GM19025 (cell line): ENCODE measurements at regions not wholly inside any gene's neighbourhood (a gene's known extent, or its start where the extent isn't known, plus 50 kb on each side); places are given as distances from the start of the nearest gene placed in this dataset.
"Not testable (repeated sequence)": the region's sequence is repeated elsewhere in the genome, so short reads cannot be mapped to it uniquely, and the experiment has no call there.

Source experiments
- ATAC-seq: cut with Tn5 transposase; IDR thresholded peaks from one replicate; pipeline ENCODE4 v1.9.1; 2021; ENCODE audit warnings: mild to moderate bottlenecking, low read depth, moderate library complexity; ENCODE audit not compliant: unreplicated experiment

DNA sequence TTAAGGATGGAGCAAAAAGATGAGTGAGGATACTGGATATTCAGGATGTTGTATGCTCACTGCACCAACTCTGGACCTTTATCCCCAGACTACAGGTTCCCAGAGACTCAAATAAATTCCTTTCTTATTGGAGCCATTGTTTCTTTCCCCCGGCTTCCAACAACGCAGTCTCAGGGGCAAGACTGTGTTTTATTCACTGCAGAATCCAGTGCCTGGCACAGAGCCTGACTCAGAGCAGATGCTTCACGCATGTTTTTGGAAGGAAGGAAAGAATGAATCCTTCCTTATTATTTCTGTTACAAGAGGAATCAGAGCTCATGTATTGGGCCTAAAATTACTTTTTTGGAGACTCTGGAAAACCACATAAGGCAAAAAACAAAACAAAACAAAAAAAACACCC is 96.0 kb upstream of the VGLL4 start:
- no peak for ATAC-seq

DNA sequence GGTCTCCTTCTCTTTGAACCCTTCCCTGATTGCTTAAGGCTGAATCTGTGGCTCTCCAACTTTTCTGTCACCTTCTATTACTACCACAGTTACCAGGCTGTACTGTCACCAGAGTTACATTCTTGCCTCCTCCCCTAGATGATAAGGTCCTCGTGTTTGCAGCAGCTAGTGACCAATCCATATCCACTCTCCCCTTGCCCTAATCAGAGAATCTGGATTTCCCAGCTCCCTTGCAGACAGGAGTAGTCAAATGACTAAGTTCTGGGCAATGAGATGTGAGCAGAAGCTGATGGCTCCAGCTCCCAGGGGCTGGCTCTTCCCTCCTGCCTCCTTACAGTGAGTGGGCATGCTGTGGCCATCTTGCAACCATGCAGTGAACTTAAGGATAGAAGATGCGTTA is 95.4 kb upstream of the VGLL4 start:
- no peak for ATAC-seq

DNA sequence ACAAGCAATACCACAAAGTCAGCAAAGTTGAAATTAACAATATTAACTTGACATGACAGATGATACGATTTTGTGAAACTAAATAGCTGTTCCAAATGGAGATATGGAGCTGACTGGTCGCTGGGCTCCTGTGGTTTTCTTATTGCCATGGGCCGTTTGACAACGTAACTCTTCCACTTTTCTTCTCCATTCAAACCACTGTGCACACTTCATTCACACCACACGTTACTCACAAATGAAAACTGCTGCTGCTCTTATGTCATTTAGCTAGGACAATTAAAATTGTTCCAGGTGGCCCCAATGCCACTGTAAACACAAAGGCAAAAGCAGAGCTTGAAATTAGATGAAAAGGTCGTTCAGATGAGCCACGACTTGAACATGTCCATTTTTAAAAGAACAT is 94.0 kb upstream of the VGLL4 start:
- ATAC-seq: no peak

DNA sequence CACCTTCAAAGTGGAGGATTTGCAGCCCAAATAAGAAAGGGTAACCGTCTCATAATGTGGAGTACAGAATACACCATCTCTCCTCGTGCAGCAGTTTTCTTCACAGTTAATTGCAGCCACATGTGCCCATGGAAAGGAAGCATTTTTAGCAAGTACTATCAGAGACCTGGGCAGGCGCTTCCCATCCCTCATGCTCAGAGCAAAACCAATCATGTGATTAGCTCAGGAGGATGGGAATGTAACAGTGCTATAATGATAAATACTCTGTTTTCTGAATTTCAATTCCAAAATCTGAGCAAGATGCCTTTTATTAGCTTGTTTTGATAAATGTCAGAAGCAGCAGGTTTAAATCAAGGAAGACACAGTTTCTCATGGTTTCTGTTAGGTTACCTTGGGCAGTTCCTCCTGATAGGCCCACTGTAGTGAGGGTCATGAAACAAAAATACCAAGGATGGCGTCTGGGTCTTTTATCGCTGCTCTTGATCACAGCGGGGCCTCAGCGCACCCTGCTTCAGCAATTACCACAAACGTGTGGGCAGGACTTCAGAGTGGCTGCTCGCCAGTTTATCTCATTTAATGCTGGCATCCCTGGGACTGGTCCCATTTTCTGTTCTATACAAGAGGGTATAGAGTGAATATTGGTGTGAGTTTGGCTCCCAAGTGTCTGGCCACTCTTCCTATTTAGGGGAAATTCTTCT is 92.6 kb upstream of the VGLL4 start:
- ATAC-seq: no peak

DNA sequence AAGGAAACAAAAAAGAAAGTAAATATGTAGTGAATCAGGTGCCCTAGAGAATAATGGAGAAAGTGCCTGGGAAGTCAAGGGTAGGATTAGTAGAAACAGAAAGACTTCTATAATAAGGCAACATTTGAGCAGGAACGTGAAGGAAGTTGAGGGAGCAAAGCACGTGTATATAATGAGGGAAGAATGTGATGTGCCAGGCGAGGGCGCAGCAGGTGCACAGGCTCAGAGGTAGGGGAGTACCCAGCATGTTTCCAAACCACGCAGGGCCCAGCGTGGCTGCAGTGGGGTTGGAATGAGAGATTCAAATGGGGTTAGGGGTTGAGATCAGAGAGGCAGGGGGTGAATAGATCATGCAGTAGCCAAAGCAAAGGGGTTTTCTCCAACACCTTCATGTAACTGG is 91.9 kb upstream of the VGLL4 start:
- no peak for ATAC-seq

DNA sequence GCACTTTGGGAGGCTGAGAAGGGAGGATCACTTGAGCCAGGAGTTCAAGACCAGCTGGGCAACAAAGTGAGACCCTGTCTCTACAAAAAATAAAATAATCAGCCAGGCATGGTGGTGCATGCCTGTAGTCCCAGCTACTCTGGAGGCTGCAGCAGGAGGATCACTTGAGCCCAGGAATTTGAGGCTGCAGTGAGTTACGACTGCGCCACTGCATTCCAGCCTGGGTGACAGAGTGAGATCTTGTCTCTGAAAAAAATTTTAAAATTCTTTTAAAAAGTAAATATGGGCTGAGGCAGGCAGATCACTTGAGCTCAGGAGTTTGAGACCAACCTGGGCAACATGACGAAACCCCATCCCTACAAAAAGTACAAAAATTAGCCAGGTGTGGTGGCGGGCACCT is 91.4 kb upstream of the VGLL4 start:
- not testable (repeated sequence) for ATAC-seq

DNA sequence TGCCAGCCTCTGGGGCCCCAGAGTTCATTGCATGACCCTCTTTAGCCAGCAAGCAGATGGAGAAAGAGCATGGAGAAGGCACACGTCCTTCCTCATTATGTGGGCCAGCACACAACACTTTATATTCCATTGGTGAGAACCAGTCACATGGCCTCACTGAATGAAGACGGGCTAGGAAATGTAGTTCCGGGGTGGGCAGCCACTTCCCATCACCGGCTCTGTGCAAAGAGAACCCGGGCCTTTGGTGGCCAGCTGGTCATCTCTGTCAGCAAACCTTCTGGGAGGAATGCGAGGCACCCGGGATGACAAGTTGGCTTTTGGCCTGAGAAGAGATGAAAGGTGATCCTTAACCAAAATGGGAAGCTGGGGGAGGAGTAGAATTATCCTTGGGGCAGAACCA is 90.2 kb upstream of the VGLL4 start:
- no peak for ATAC-seq

DNA sequence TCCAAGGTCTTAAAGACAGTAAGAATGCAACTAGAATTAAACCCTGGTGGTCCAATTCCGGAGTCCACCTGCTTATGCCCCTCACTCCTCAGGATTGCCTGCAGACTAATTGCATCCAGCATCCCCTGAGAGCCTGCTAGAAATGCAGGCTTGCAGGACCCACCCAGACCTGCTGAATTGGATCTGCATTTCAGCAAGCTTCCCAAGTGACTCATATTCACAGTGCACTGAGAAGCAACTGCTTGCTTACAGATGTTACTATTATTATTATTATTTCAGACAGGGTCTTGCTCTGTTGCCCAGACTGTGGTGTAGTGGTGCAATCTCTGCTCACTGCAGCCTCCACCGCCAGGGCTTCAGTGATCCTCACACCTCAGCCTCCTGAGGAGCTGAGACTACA is 83.5 kb upstream of the VGLL4 start:
- ATAC-seq: no peak

DNA sequence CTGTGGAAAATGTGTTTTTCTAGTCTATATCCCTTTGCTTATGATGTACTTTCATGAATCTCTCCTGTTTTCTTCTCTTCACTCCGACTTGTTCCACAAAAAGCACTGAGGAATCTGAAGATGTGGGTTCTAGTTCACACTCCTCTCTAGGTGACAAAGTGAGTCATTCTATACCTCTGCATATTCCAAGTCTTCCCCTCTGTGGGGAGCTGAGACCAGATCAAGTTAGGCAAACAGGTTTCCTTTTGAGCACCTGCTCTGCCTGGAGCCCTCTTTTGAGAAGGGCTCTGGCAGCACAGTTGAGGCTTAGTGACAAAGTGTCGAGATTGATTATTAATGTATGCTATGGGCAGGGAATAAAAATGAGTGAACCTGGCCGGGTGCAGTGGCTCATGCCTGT is 82.4 kb upstream of the VGLL4 start:
- ATAC-seq: no peak

DNA sequence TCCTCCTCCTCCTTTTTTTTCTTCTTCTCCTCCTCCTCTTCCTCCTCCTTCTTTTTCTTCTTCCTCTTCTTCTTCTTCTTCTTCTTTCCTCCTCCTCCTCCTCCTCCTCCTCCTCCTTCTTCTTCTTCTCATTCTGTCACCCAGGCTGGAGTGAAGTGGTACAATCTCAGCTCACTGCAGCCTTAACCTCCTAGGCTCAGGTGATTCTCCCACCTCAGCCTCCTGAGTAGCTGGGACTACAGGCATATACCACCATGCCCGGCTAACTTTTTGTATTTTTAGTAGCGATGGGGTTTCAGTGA is 81.6 kb upstream of the VGLL4 start:
- ATAC-seq: not testable (repeated sequence)

DNA sequence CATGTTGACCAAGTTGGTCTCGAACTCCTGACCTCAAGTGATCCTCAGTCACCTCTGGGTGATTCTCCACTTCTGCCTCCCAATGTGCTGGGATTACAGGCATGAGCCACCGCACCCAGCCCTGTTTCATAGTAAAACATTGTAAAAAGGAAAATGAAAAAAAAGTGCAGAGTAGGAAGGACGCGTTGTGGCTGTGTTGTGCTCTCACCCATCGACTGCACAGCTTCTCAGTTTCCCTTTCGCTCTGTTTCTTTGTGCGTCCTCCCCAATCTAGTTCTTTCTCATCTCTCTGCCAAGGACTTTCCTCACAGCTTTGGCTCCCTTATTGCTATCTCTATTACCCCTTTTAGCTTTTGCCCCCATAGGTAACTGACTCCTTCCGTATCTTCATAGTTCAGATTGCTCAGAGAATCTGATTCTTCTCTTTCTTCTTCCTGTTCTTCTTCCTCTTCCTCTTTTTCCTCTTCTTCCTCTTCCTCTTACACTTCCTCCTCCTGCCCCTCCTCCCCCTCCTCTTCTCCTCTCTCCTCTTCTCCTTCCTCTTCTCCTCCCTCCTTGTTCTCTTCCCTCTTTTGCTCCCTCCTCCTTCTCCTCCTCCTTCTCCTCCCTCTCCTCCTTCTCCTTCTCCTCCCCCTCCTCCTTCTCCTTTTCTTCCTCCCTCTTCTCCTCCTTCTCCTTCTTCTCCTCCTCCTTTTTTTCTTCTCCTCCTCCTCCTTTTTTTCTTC is 81.1 kb upstream of the VGLL4 start:
- ATAC-seq: peak; percentile 45

DNA sequence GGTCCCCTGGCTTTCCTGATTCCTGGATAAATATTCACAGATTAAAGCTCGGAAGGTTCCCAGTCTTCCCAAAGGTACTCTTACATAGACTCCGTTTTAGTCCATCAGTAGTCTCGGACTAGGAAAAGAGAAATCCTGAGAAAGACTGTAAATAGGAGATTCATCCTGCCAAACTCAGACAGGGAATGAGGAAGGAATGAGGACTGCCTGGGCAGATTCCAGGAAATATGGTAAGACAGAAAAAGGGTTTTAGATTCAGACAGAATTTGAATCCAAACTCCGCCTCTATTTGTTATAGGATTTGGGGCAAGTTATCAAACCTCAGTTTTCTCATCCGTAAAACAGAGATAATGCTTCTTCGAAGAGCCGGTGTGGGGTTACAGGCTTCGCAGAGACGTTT is 77.8 kb upstream of the VGLL4 start:
- ATAC-seq: no peak

DNA sequence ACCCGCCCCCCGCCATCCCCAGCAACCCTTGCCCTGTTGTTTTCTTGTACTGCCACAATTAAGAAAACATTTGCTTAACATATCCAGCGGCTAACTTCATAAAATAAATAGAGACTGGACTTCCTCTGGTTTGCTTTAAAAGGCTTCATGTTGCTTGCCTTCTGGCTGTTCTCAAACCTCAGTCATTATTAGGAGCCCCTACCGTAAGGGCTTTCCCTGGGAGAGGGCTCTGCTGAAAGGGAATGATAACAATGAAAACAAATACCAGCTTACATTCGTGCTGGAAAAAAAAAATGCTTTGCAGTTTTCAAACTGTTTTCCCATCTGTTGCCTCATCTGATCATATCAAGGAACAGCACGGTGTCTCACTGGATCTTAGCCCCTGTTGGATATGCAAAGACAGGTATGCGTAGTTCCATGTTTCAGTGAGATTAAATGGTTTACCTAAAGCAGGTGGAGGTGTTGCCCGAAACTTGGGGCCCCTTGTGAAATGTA is 77.2 kb upstream of the VGLL4 start:
- ATAC-seq: no peak

DNA sequence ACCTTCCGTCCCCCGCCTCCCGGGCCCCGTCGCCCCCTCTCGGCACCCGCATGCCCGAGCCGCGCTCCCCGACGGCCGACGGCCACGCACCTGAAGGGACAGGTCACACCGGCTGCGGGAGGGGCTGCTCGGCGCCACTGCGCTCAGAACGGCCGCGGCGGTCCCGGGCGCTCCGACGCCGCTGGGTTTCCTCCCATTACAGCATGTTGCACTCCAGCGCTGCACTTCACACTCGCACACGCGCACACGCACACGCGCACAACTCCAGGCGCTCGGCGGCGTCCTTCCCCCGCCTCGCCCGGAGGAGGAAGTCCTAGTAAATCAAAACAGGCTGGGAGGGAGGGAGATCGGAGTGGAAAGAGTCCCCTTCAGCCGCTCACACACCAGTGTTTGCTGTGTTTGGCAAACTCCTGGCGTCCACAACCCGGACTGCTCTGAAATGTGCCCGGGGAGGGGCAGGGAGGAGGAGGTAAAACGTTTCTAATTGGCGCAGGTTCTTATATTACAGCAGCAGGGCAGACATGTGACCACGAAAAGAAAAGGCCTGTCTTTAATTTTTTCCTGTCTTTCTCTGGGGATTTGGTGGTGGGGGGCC is 76.7 kb upstream of the VGLL4 start:
- ATAC-seq: no peak

DNA sequence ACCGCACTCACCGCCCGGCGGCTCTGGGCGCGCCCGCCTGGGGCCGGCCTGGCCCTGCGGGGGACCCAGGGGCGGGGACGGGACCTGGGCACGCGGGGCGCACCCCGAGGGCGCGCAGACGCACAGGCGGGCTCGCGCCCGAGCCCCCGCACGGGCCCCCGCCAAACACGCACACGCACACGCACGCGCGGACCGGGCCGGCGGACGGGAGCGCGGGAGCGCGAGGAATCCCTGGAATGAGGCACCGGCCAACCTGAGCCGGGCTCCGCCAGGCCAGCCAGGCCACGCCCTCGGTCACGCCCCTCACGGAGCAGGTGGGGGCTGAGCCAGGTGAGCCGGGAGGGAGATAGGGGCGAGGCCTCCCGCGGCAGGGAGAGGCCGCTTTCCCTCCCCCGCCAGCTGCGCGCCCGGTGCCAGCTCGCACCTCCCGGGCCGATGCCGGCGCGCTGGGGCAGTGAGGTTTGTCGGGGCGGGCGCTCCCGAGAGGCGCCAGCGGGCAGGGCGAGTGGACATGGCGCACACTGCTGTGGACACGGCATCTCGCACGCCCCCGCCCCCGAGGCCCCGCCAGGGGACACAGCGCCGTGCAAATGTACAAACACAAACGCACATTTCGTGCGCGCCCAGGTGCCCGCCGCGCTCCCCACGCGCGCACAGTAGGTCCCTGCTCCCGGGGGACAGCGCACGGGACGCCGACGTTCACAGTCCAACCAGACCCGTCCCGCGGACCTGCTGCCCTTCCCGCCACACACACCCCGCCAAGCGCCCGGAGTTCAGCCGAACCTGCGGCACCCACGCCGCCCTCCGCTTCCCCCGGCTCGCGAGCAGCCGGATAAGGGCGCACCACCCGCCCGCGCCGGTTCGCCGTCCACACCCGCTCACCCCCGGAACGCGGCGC is 75.9 kb upstream of the VGLL4 start:
- ATAC-seq: peak; percentile 59

DNA sequence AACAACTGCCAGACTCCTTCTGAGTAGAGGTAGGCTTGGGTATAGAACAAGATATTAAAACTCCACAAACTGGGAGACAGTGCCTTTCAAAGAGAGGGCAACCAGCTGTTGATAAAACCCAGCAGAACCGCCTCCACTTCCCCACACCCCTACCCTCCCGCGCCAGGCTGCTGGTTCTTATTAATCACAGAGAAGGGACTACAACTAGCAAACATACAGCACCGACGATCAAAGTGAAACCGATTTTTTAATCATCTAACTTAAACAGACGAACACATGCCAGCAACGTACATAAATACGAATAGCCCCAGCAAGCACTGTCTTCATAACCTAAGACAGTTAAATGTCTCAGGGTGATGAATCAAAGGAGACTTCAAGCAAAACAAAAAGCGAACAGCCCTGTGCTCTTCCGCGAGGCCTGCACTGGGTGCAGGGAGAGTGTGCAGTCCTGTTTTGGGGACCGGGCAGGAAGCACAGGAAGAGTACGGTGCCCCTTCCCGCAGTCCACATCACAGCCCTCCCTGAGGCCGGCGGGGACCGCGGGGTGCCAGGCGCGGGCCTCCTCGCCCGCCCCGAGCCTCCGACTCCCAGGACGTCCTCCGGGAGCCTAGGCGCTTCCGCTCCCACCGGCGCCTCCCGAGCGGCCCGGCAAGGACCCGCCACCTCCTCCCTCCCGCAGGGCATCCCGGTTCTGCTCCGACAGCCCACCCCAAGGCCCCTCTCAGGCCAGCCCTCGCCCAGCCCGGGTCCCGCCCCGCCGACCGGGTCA is 75.1 kb upstream of the VGLL4 start:
- ATAC-seq: peak; percentile 27

DNA sequence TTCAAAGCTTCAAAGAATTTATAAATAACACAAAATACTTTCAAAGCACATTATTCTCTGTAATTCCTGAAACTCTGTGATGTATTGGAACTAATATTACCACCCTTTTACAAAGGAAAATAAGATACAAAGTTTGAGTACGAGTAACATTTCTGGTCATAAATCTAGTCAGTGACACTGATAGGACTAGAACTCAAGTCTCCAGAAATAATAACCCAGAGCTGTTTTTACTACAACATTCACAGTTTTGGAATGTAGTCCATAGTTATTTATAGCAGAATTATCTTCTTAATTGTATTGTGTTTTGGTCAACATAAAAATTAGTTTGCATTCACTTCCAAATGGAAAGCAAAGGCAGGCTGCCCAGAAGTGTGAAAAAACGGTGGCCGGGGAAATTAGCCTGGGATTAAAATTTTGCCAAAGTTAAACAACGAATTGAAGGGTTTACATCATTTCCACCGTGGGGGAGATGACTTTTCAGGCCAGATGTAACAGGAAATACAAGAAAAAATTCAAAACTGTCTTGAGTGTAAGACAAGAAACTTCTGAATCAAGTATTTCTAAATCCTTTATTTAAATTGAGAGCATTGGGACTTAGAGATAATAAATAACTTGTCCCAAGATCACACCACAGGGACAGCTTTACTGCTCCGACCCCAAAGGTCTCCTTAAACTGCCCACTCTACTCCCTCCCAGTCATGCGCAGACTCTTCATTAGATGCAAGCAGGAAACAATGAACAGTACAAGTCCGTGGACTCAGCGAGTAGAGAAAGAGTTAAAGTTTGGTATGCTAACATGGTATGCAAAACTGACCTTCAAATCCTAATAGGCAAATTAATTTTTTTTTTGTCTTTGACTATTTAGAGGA is 74.3 kb upstream of the VGLL4 start:
- ATAC-seq: no peak

DNA sequence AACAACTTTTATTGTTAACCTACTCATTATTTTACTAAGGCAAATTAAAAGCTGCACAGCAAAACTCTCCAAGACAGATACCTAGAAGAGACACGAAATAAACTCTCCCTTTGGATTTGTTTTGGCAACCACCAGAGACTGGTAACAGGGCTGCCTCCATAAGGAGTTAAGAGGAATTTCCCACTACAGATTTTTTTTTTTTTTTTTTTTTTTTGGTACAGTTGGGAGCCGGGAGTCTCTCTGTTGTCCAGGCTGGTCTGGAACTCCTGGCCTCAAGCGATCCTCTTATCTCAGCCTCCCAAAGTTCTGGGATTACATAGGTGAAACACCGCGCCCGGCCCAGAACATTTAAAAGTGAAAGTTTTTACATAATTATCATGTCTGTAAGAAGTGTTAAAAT is 73.6 kb upstream of the VGLL4 start:
- no peak for ATAC-seq

DNA sequence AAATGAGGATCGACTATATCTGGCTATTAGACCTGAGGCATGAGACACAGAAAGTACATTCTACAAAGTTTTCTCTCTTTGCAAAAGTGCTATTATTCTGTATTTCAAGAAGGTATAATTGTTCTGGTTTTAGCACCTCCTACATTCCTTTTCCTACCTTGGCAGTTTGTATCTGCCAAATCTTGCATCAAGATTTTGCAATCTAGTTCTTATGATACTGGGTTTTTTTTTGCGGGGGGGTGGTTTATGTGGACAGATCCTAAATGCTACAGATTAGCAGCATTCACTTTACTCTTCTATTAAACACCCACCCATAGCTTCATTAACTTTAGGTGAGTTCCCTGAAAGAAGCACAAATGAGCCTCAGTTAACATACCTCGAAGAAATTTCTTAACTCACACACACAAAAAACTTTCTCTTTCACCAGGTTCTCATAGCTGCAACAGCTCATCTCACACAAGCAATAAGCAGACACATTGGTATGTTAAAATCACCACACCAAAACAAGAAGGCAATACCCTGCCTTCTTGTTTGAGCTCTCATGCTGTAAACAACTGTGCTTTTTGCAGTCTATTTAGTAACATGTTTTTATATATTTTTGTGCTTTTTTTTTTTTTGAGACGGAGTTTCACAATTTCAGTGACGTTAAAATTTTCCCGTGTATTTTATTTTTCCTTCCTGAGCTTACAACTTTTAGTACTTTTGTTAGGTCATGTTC is 73.0 kb upstream of the VGLL4 start:
- no peak for ATAC-seq
